Keratinocyte (primary cell): ENCODE measurements at regions not wholly inside any gene's neighbourhood (a gene's known extent, or its start where the extent isn't known, plus 50 kb on each side); places are given as distances from the start of the nearest gene placed in this dataset.
"Not testable (repeated sequence)": the region's sequence is repeated elsewhere in the genome, so short reads cannot be mapped to it uniquely, and the experiment has no call there.

ENCODE experiments used
- EZH2 ChIP-seq: IDR thresholded peaks from one replicate; pipeline ENCODE4 v1.6.1; 2012; ENCODE audit warnings: inconsistent platforms, mild to moderate bottlenecking, low read length, moderate library complexity
- TF ChIP-seq, protein P1 (sequence below), 3 experiments: IDR thresholded peaks in 1 of 3; conservative IDR thresholded peaks in 1 of 3; optimal IDR thresholded peaks in 1 of 3; 2 replicates in 2 of 3; 3 replicates in 1 of 3; pipeline versions ENCODE3 to v1.5.1; 2011; ENCODE audit warnings: low read length in 3 of 3, mild to moderate bottlenecking in 3 of 3, moderate library complexity in 2 of 3, control low read depth in 1 of 3, inconsistent platforms in 1 of 3; ENCODE audit not compliant: insufficient read depth in 2 of 3; ENCODE audit errors: extremely low read depth in 1 of 3

DNA sequence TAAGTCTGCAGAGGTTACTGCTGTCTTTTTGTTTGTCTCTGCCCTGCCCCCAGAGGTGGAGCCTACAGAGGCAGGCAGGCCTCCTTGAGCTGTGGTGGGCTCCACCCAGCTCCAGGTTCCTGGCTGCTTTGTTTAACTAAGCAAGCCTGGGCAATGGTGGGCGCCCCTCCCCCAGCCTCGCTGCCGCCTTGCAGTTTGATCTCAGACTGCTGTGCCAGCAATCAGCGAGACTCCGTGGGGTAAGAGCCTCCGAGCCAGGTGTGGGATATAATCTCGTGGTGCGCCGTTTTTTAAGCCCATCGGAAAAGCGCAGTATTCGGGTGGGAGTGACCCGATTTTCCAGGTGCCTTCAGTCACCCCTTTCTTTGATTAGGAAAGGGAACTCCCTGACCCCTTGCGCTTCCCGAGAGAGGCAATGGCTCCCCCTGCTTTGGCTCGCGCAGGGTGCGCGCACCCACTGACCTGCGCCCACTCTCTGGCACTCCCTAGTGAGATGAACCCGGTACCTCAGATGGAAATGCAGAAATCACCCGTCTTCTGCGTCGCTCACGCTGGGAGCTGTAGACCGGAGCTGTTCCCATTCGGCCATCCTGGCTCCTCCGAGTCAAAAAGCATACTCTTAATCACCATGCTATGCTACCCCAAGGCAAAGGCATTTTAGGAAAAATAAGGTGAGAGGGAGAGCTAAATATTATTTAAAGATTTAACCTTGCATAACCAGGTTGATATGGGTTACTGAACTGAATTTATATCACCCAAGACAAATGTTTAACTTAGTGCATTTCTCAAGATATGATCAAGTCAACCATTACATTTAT is 96.8 kb downstream of the FANCF start:
- TF ChIP-seq EZH2 = not testable (repeated sequence)
- TF ChIP-seq, protein P1, sequence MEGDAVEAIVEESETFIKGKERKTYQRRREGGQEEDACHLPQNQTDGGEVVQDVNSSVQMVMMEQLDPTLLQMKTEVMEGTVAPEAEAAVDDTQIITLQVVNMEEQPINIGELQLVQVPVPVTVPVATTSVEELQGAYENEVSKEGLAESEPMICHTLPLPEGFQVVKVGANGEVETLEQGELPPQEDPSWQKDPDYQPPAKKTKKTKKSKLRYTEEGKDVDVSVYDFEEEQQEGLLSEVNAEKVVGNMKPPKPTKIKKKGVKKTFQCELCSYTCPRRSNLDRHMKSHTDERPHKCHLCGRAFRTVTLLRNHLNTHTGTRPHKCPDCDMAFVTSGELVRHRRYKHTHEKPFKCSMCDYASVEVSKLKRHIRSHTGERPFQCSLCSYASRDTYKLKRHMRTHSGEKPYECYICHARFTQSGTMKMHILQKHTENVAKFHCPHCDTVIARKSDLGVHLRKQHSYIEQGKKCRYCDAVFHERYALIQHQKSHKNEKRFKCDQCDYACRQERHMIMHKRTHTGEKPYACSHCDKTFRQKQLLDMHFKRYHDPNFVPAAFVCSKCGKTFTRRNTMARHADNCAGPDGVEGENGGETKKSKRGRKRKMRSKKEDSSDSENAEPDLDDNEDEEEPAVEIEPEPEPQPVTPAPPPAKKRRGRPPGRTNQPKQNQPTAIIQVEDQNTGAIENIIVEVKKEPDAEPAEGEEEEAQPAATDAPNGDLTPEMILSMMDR (optimal IDR thresholded peaks at IDR 0.05 in 1 of 3, IDR thresholded peaks at IDR 0.05 in 1 of 3, conservative IDR thresholded peaks at IDR 0.05 in 1 of 3; ENCODE audit: extremely low read depth in 1 of 3, insufficient read depth in 2 of 3, low read length in 3 of 3) = not testable (repeated sequence)
